ENCODE measurements at regions not wholly inside any gene's neighbourhood (a gene's known extent, or its start where the extent isn't known, plus 50 kb on each side); places are given as distances from the start of the nearest gene placed in this dataset.

- no peak for DNase-seq (ENCODE audit: extremely low spot score in 2 of 2)
- H3K27me3 ChIP-seq = no peaks in the 10 kb centered on the region
- TF ChIP-seq POLR2A (IDR thresholded peaks at IDR 0.05) (no peak), CTCF (IDR thresholded peaks at IDR 0.05) (no peak), POLR2AphosphoS5 (IDR thresholded peaks at IDR 0.05; ENCODE audit: insufficient read depth in 1 of 2, low read depth in 1 of 2) (no peak)
Measured at GRCh38 chr10:83254698-83255097, 884.6 kb upstream of the GHITM start.

GRCh38 chr10:83262434-83262833, 876.9 kb upstream of the GHITM start:
- no peaks in the 10 kb centered on the region for H3K27me3 ChIP-seq
- intact Hi-C loops (cut with DNase I) = no loop called here
- no peak overlapping the region for H3K4me3 ChIP-seq
- TF ChIP-seq POLR2AphosphoS5 (IDR thresholded peaks at IDR 0.05; ENCODE audit: insufficient read depth in 1 of 2, low read depth in 1 of 2) (no peak), POLR2A (IDR thresholded peaks at IDR 0.05) (no peak)
- DNase-seq (ENCODE audit: extremely low spot score in 2 of 2) = no peak
- no peaks in the 10 kb centered on the region for H3K4me1 ChIP-seq
- H3K27ac ChIP-seq = no peak overlapping the region
- no peaks in the 10 kb centered on the region for H3K9me3 ChIP-seq
- no peaks in the 10 kb centered on the region for H3K36me3 ChIP-seq

More at GRCh38 chr10:83254698-83255097, 884.6 kb upstream of the GHITM start:
- H3K27ac ChIP-seq = no peak overlapping the region
- no peaks in the 10 kb centered on the region for H3K4me1 ChIP-seq
- intact Hi-C loops (cut with DNase I) = no loop called here
- peaks cover 2% of the 10 kb centered on the region for H3K9me3 ChIP-seq
- H3K4me3 ChIP-seq = no peak overlapping the region
- no peaks in the 10 kb centered on the region for H3K36me3 ChIP-seq

- Histone ChIP-seq H3K9me3 (no peaks in the 10 kb centered on the region), H3K4me3 (no peak overlapping the region), H3K27ac (no peak overlapping the region), H3K27me3 (no peaks in the 10 kb centered on the region), H3K36me3 (no peaks in the 10 kb centered on the region), H3K4me1 (no peaks in the 10 kb centered on the region)
- no peak for DNase-seq (ENCODE audit: extremely low spot score in 2 of 2)
- TF ChIP-seq CTCF (IDR thresholded peaks at IDR 0.05) (no peak), POLR2AphosphoS5 (IDR thresholded peaks at IDR 0.05; ENCODE audit: insufficient read depth in 1 of 2, low read depth in 1 of 2) (no peak), POLR2A (IDR thresholded peaks at IDR 0.05) (no peak)
- intact Hi-C loops (cut with DNase I) = no loop called here
Measured at GRCh38 chr10:83272666-83273434, 866.5 kb upstream of the GHITM start.

- H3K36me3 ChIP-seq = no peaks in the 10 kb centered on the region
- no peaks in the 10 kb centered on the region for H3K9me3 ChIP-seq
- no peak for TF ChIP-seq POLR2AphosphoS5 (IDR thresholded peaks at IDR 0.05; ENCODE audit: insufficient read depth in 1 of 2, low read depth in 1 of 2)
- TF ChIP-seq CTCF (IDR thresholded peaks at IDR 0.05) = no peak
- TF ChIP-seq POLR2A (IDR thresholded peaks at IDR 0.05) = no peak
- intact Hi-C loops (cut with DNase I) = no loop called here
- no peaks in the 10 kb centered on the region for H3K27me3 ChIP-seq
- no peak overlapping the region for H3K4me3 ChIP-seq
- DNase-seq (ENCODE audit: extremely low spot score in 2 of 2) = no peak
- H3K4me1 ChIP-seq = no peaks in the 10 kb centered on the region
- H3K27ac ChIP-seq = no peak overlapping the region
Measured at GRCh38 chr10:83274088-83274487, 865.2 kb upstream of the GHITM start.

GRCh38 chr10:83276971-83277370, 862.3 kb upstream of the GHITM start:
- H3K27ac ChIP-seq = no peak overlapping the region
- H3K36me3 ChIP-seq = no peaks in the 10 kb centered on the region
- H3K4me3 ChIP-seq = no peak overlapping the region
- no peak for TF ChIP-seq CTCF (IDR thresholded peaks at IDR 0.05)
- TF ChIP-seq POLR2A (IDR thresholded peaks at IDR 0.05) = no peak
- no peak for TF ChIP-seq POLR2AphosphoS5 (IDR thresholded peaks at IDR 0.05; ENCODE audit: insufficient read depth in 1 of 2, low read depth in 1 of 2)
- no peaks in the 10 kb centered on the region for H3K27me3 ChIP-seq
- H3K4me1 ChIP-seq = no peaks in the 10 kb centered on the region
- no peak for DNase-seq (ENCODE audit: extremely low spot score in 2 of 2)
- intact Hi-C loops (cut with DNase I) = no loop called here
- H3K9me3 ChIP-seq = no peaks in the 10 kb centered on the region

Data from vagina (tissue), 2 donors.